ENCODE measurements at regions not wholly inside any gene's neighbourhood (a gene's known extent, or its start where the extent isn't known, plus 50 kb on each side); places are given as distances from the start of the nearest gene placed in this dataset.

- no peak for DNase-seq (ENCODE audit: low spot score)
- H3K4me3 ChIP-seq = no peak overlapping the region
- TF ChIP-seq CTCF (IDR thresholded peaks at IDR 0.05) = no peak
- no peak overlapping the region for H3K27ac ChIP-seq
Observed at GRCh38 chr21:25343774-25344545, 263.3 kb downstream of the MRPL39 start.

GRCh38 chr21:25342816-25343215, 264.5 kb downstream of the MRPL39 start:
- H3K4me3 ChIP-seq = no peak overlapping the region
- no peak for DNase-seq (ENCODE audit: low spot score)
- H3K27ac ChIP-seq = no peak overlapping the region
- TF ChIP-seq CTCF (IDR thresholded peaks at IDR 0.05) = no peak

- no peak overlapping the region for H3K27ac ChIP-seq
- H3K4me3 ChIP-seq = no peak overlapping the region
- DNase-seq (ENCODE audit: low spot score) = no peak
- no peak for TF ChIP-seq CTCF (IDR thresholded peaks at IDR 0.05)
Observed at GRCh38 chr21:25341981-25342380, 265.3 kb downstream of the MRPL39 start.

GRCh38 chr21:25338415-25338814, 268.9 kb downstream of the MRPL39 start:
- DNase-seq (ENCODE audit: low spot score) = no peak

GRCh38 chr21:25334046-25334730, 273.1 kb downstream of the MRPL39 start:
- no peak for TF ChIP-seq CTCF (IDR thresholded peaks at IDR 0.05)
- H3K27ac ChIP-seq = no peak overlapping the region

More at GRCh38 chr21:25338415-25338814, 268.9 kb downstream of the MRPL39 start:
- no peak for TF ChIP-seq CTCF (IDR thresholded peaks at IDR 0.05)
- Histone ChIP-seq H3K4me3 (no peak overlapping the region), H3K27ac (no peak overlapping the region)

GRCh38 chr21:25331286-25331685, 276.0 kb downstream of the MRPL39 start:
- Histone ChIP-seq H3K27ac (no peak overlapping the region), H3K4me3 (no peak overlapping the region)
- no peak for DNase-seq (ENCODE audit: low spot score)
- no peak for TF ChIP-seq CTCF (IDR thresholded peaks at IDR 0.05)

More at GRCh38 chr21:25334046-25334730, 273.1 kb downstream of the MRPL39 start:
- no peak for DNase-seq (ENCODE audit: low spot score)
- no peak overlapping the region for H3K4me3 ChIP-seq

- no peak overlapping the region for H3K4me3 ChIP-seq
- no peak for TF ChIP-seq CTCF (IDR thresholded peaks at IDR 0.05)
- DNase-seq (ENCODE audit: low spot score) = no peak
- no peak overlapping the region for H3K27ac ChIP-seq
Observed at GRCh38 chr21:25330266-25330665, 277.0 kb downstream of the MRPL39 start.
